Natural killer cell (primary cell): ENCODE measurements at regions not wholly inside any gene's neighbourhood (a gene's known extent, or its start where the extent isn't known, plus 50 kb on each side); places are given as distances from the start of the nearest gene placed in this dataset.

Source experiments
- ATAC-seq, 3 donors: fragments of 150-1000 bp in 2 of 3; fragments of 200-7000 bp in 1 of 3; cut with Tn5 transposase; 1 replicate in 1 of 3; 2 replicates in 2 of 3; pipeline ENCODE4 v1.10.0; 2021; ENCODE audit warnings: mild to moderate bottlenecking in 2 of 3, moderate library complexity in 2 of 3
- DNase-seq, 2 donors: peaks; one replicate each; pipeline versions ENCODE4 v3.0.0 to v3.0.0-alpha.2; 2013 to 2021; ENCODE audit warnings: mixed read lengths in 1 of 2
- H3K27ac ChIP-seq: one replicate; pipeline ENCODE4 v1.5.1; 2013; ENCODE audit warnings: mild to moderate bottlenecking, low read length
- H3K27me3 ChIP-seq: one replicate; pipeline ENCODE4 v1.6.1; 2013; ENCODE audit warnings: low read length; ENCODE audit not compliant: control insufficient read depth, insufficient read depth
- H3K36me3 ChIP-seq: one replicate; pipeline ENCODE4 v1.6.1; 2013; ENCODE audit warnings: low read length; ENCODE audit not compliant: control insufficient read depth, insufficient read depth
- H3K4me1 ChIP-seq: one replicate; pipeline ENCODE4 v1.6.1; 2013; ENCODE audit warnings: low read length; ENCODE audit not compliant: control insufficient read depth, insufficient read depth
- H3K4me3 ChIP-seq: one replicate; pipeline ENCODE4 v1.5.1; 2013; ENCODE audit warnings: low read length
- H3K9me3 ChIP-seq: one replicate; pipeline ENCODE4 v1.6.1; 2013; ENCODE audit warnings: low read length; ENCODE audit not compliant: control insufficient read depth, insufficient read depth
- H3K27ac Mint-ChIP-seq, 2 donors: one replicate each; pipeline ENCODE4 v1.8.0; 2022; ENCODE audit warnings: mild to moderate bottlenecking in 2 of 2, mixed read lengths in 2 of 2, moderate library complexity in 1 of 2
- H3K27me3 Mint-ChIP-seq, 2 donors: one replicate each; pipeline ENCODE4 v1.8.0; 2022; ENCODE audit warnings: low read depth in 2 of 2, mixed read lengths in 2 of 2
- H3K36me3 Mint-ChIP-seq: one replicate; pipeline ENCODE4 v1.8.0; 2022; ENCODE audit warnings: mixed read lengths
- H3K4me1 Mint-ChIP-seq, 2 donors: one replicate each; pipeline ENCODE4 v1.8.0; 2022; ENCODE audit warnings: mixed read lengths in 2 of 2
- H3K4me3 Mint-ChIP-seq: one replicate; pipeline ENCODE4 v1.8.0; 2022; ENCODE audit warnings: mild to moderate bottlenecking, moderate library complexity, mixed read lengths
- H3K9me3 Mint-ChIP-seq, 2 donors: one replicate each; pipeline ENCODE4 v1.8.0; 2022; ENCODE audit warnings: mixed read lengths in 2 of 2
- WGBS: methylation state at CpG from one replicate; pipeline ENCODE4 v1.1.7; 2013; ENCODE audit warnings: missing lambda C conversion rate; ENCODE audit not compliant: insufficient coverage; 5-methylcytosine and 5-hydroxymethylcytosine counted together
- intact Hi-C: fragments of 100-400 bp; cut with micrococcal nuclease; formaldehyde crosslinking; loops from one replicate; pipeline ENCODE4 v1.14.2; 2022
- TF ChIP-seq, protein P1 (sequence below): fragments of 200-600 bp; IDR thresholded peaks from one replicate; pipeline ENCODE4 v1.8.0; 2022; ENCODE audit warnings: antibody characterized with exemption

DNA sequence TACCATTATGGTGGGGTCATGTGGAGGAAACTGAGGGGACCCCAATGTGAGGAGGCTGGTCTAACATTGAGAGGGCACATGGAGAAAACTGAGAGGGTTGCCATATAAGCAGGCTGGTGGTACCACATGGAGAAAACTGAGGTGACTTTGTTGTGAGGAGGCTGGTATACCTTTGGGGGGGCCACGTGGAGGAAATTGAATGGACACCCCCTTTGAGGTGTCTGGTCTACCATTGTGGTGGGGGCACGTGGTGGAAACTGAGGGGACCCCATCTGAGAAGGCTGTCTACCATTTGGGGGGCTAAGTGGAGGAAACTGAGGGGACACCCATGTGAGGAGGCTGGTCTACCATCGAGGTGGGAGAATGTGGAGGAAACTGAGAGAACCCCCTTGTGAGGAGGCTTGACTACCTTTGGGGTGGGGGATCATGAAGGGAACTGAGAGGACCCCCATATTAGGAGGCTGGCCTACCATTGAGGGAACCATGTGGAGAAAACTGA lies 163.8 kb downstream of the FBLN2 start:
- H3K27me3 Mint-ChIP-seq = peaks cover 29 to 42% of the 10 kb centered on the region in 2 donors
- H3K36me3 Mint-ChIP-seq = no peaks in the 10 kb centered on the region
- H3K27me3 ChIP-seq = no peaks in the 10 kb centered on the region
- H3K27ac ChIP-seq = no peak overlapping the region
- TF ChIP-seq, protein P1, sequence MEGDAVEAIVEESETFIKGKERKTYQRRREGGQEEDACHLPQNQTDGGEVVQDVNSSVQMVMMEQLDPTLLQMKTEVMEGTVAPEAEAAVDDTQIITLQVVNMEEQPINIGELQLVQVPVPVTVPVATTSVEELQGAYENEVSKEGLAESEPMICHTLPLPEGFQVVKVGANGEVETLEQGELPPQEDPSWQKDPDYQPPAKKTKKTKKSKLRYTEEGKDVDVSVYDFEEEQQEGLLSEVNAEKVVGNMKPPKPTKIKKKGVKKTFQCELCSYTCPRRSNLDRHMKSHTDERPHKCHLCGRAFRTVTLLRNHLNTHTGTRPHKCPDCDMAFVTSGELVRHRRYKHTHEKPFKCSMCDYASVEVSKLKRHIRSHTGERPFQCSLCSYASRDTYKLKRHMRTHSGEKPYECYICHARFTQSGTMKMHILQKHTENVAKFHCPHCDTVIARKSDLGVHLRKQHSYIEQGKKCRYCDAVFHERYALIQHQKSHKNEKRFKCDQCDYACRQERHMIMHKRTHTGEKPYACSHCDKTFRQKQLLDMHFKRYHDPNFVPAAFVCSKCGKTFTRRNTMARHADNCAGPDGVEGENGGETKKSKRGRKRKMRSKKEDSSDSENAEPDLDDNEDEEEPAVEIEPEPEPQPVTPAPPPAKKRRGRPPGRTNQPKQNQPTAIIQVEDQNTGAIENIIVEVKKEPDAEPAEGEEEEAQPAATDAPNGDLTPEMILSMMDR = no peak
- intact Hi-C loops = no loop called here
- 70% methylated on average over 3 of the region's 3 CpGs for WGBS
- DNase-seq = no peak
- no peaks in the 10 kb centered on the region for H3K4me1 Mint-ChIP-seq
- H3K36me3 ChIP-seq = no peaks in the 10 kb centered on the region
- peaks cover 0 to 2% of the 10 kb centered on the region in 2 donors for H3K9me3 Mint-ChIP-seq
- ATAC-seq = no peak
- H3K27ac Mint-ChIP-seq = no peak overlapping the region
- H3K9me3 ChIP-seq = no peaks in the 10 kb centered on the region
- no peak overlapping the region for H3K4me3 Mint-ChIP-seq
- H3K4me3 ChIP-seq = no peak overlapping the region
- H3K4me1 ChIP-seq = no peaks in the 10 kb centered on the region

DNA sequence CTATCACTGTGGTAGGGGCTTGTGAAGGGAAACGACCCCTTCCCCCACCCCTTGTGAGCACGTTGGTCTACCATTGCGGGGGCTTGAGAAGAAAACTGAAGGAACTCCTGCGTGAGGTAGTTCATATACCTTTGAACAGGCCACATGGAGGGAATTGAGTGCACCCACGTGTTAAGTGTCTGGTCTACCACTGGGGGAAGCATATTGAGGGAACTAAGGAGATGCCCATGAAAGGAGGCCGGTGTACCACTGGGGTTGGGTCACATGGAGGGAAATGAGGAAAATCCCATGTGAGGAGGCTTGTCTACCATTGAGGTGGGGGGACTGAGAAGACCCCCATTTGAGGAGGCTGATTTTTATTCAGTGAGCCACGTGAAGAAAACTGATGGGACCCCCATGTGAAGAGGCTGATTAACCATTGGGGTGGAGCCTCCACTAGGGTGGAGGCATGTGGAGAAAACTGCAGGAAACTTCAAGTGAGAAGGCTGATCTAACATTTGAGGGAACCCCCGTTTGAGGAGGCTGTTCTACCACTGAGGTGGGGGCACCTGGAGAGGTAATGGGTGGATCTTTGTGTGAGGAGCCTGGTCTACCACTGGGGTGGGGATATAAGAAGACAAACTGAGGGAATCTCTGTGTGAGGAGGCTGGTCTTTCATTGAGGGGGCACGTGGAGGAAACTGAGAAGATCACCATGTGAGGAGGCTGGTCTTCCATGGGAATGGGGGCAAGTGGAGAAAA lies 163.2 kb downstream of the FBLN2 start:
- Histone ChIP-seq H3K27ac (no peak overlapping the region), H3K36me3 (no peaks in the 10 kb centered on the region), H3K27me3 (no peaks in the 10 kb centered on the region), H3K4me1 (no peaks in the 10 kb centered on the region), H3K9me3 (no peaks in the 10 kb centered on the region), H3K4me3 (no peak overlapping the region)
- H3K9me3 Mint-ChIP-seq = peaks cover 0 to 2% of the 10 kb centered on the region in 2 donors
- no peaks in the 10 kb centered on the region for H3K4me1 Mint-ChIP-seq
- H3K4me3 Mint-ChIP-seq = no peak overlapping the region
- TF ChIP-seq, protein P1 = no peak
- 67% methylated on average over 7 of the region's 9 CpGs for WGBS
- ATAC-seq (no peak), DNase-seq (no peak)
- H3K27me3 Mint-ChIP-seq = peaks cover 31 to 46% of the 10 kb centered on the region in 2 donors
- H3K36me3 Mint-ChIP-seq = no peaks in the 10 kb centered on the region
- intact Hi-C loops = no loop called here
- no peak overlapping the region for H3K27ac Mint-ChIP-seq

DNA sequence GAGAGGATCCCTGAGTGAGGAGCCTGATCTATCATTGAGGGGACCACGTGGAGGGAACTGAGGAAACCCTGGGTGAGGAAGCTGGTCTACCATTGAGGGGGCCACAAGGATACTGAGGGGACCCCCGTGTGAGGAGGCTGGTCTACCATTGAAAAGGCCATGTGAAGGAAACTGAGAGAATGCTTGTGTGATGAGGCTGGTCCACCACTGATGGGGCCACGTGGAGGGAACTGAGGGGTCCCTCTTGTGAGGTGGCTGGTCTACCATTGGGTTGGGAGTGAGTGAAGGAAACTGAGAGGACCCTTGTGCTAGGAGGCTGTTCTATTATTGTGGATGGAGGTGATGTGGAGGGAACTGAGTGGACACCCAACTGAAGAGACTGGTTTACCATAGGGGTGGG lies 161.3 kb downstream of the FBLN2 start:
- H3K4me1 ChIP-seq = no peaks in the 10 kb centered on the region
- no peak overlapping the region for H3K4me3 Mint-ChIP-seq
- no peak overlapping the region for H3K4me3 ChIP-seq
- TF ChIP-seq, protein P1 = no peak
- no peaks in the 10 kb centered on the region for H3K36me3 ChIP-seq
- DNase-seq = no peak
- no peak overlapping the region for H3K27ac Mint-ChIP-seq
- H3K27ac ChIP-seq = no peak overlapping the region
- no peaks in the 10 kb centered on the region for H3K27me3 ChIP-seq
- intact Hi-C loops = no loop called here
- H3K9me3 Mint-ChIP-seq = peaks cover 0 to 2% of the 10 kb centered on the region in 2 donors
- peaks cover 4% of the 10 kb centered on the region for H3K9me3 ChIP-seq
- no peaks in the 10 kb centered on the region for H3K36me3 Mint-ChIP-seq
- WGBS = 55% methylated on average over 3 of the region's 3 CpGs
- no peak for ATAC-seq
- peaks cover 41 to 60% of the 10 kb centered on the region in 2 donors for H3K27me3 Mint-ChIP-seq
- no peaks in the 10 kb centered on the region for H3K4me1 Mint-ChIP-seq

DNA sequence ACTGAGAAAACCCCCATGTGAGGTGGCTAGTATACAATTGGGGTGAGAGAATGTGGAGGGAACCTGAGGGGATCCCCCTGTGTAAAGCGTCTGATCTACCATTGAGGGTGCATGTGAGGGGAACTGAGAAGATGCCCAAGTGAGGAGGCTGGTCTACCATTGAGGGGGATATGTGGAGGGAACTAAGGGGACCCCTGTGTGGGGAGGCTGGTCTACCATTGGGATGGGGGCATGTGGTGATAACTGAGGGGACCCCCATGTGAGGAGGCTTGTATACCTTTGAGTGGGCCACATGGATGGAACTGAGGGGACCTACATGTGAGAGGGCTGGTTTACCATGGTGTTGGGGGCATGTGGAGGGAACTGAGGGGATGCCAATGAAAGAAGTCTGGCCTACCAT lies 160.8 kb downstream of the FBLN2 start:
- TF ChIP-seq, protein P1 = no peak
- no peak for ATAC-seq
- Histone ChIP-seq H3K4me3 (no peak overlapping the region), H3K9me3 (peaks cover 4% of the 10 kb centered on the region), H3K36me3 (no peaks in the 10 kb centered on the region), H3K27ac (no peak overlapping the region), H3K27me3 (no peaks in the 10 kb centered on the region), H3K4me1 (no peaks in the 10 kb centered on the region)
- Mint-ChIP-seq H3K27ac (no peak overlapping the region), H3K4me3 (no peak overlapping the region), H3K36me3 (no peaks in the 10 kb centered on the region), H3K4me1 (no peaks in the 10 kb centered on the region), H3K27me3 (peaks cover 41 to 54% of the 10 kb centered on the region in 2 donors), H3K9me3 (peaks cover 0 to 2% of the 10 kb centered on the region in 2 donors)
- intact Hi-C loops = no loop called here
- peak in 1 of 2 donors; percentile 7 for DNase-seq
- 86% methylated on average over 1 of the region's 1 CpG for WGBS
